Panc1 (cell line): ENCODE measurements at regions not wholly inside any gene's neighbourhood (a gene's known extent, or its start where the extent isn't known, plus 50 kb on each side); places are given as distances from the start of the nearest gene placed in this dataset.

Source experiments
- ATAC-seq: fragments of 200-7000 bp; cut with Tn5 transposase; 2 replicates; pipeline ENCODE4 v1.9.1; 2020; ENCODE audit warnings: mild to moderate bottlenecking, moderate library complexity
- BruUV-seq: library from RNA; stranded (reverse); fragments of 400-500 nt; replicated peaks from 2 replicates; lab custom pipeline; 2021; lab: Mats Ljungman, UMichigan
- CTCF ChIA-PET: fragments of 300-600 bp; sonication (Branson Sonifier 250); formaldehyde crosslinking; loops from one replicate; lab custom pipeline; 2022; ENCODE audit warnings: antibody characterized with exemption; lab: Charles Lee
- POLR2A ChIA-PET: fragments of 300-600 bp; sonication (Branson Sonifier 250); formaldehyde crosslinking; loops from one replicate; lab custom pipeline; 2022; ENCODE audit warnings: antibody characterized with exemption; lab: Charles Lee
- DNase-seq: peaks from one replicate; pipeline ENCODE4 v3.0.0-alpha.2; 2010; ENCODE audit warnings: low read depth, low spot score
- H3K27ac ChIP-seq: 2 replicates; pipeline ENCODE4 v1.5.1; 2011; ENCODE audit warnings: mild to moderate bottlenecking, low read length, inconsistent platforms
- H3K27me3 ChIP-seq: fragments of 200-500 bp; sonication (Bioruptor generic); 2 replicates; pipeline ENCODE4 v1.6.0; 2014; ENCODE audit warnings: low read length, inconsistent platforms; ENCODE audit not compliant: control insufficient read depth, insufficient read depth
- H3K36me3 ChIP-seq: fragments of 200-500 bp; sonication (Bioruptor generic); 2 replicates; pipeline ENCODE4 v1.5.1; 2014; ENCODE audit warnings: inconsistent platforms, mild to moderate bottlenecking, low read length, moderate library complexity; ENCODE audit not compliant: control insufficient read depth, insufficient read depth
- H3K4me1 ChIP-seq: 2 replicates; pipeline ENCODE4 v1.5.1; 2011; ENCODE audit warnings: inconsistent platforms, mild to moderate bottlenecking, low read length, moderate library complexity; ENCODE audit not compliant: control insufficient read depth, insufficient read depth
- H3K4me3 ChIP-seq, 2 experiments: 2 replicates each; pipeline ENCODE4 v1.5.1; 2011 to 2012; ENCODE audit warnings: low read depth in 2 of 2, low read length in 2 of 2, mild to moderate bottlenecking in 2 of 2, inconsistent platforms in 1 of 2, moderate library complexity in 1 of 2
- H3K9me3 ChIP-seq: fragments of 200-500 bp; sonication (Bioruptor generic); 2 replicates; pipeline ENCODE4 v1.5.1; 2014; ENCODE audit warnings: low read depth, mild to moderate bottlenecking, inconsistent platforms, low read length, moderate library complexity; ENCODE audit not compliant: control insufficient read depth, insufficient read depth
- CTCF ChIP-seq: fragments of 450-650 bp; IDR thresholded peaks from 2 replicates; pipeline ENCODE4 v1.5.1; 2017; ENCODE audit warnings: mild to moderate bottlenecking
- POLR2AphosphoS5 ChIP-seq: IDR thresholded peaks from 2 replicates; pipeline ENCODE4 v1.6.1; 2012; ENCODE audit warnings: mild to moderate bottlenecking, low read depth, low read length, moderate library complexity
- SIN3A ChIP-seq: IDR thresholded peaks from 2 replicates; pipeline ENCODE4 v1.6.1; 2012; ENCODE audit warnings: low read depth, mild to moderate bottlenecking, low read length, moderate library complexity, borderline replicate concordance; ENCODE audit not compliant: insufficient read depth
- TCF7L2 ChIP-seq: IDR thresholded peaks from 2 replicates; pipeline ENCODE4 v1.6.1; 2011; ENCODE audit warnings: mild to moderate bottlenecking, low read depth, low read length, inconsistent platforms
- in situ Hi-C: cut with HindIII; loops from 2 replicates; pipeline ENCODE4 v1.10.0; 2016; ENCODE audit warnings: low sequenced_read_pairs, low pct_unique_long_range_greater_than_20kb
- intact Hi-C: fragments of 100-400 bp; cut with micrococcal nuclease; formaldehyde crosslinking; loops from one replicate; pipeline ENCODE4 v1.10.0; 2022; ENCODE audit not compliant: unreplicated experiment
- TF ChIP-seq, protein P1 (sequence below), 2 experiments: IDR thresholded peaks; 2 replicates each; pipeline ENCODE4 v1.6.1; 2011 to 2012; ENCODE audit warnings: low read depth in 2 of 2, control low read depth in 1 of 2, low read length in 1 of 2, mild to moderate bottlenecking in 1 of 2, moderate library complexity in 1 of 2; ENCODE audit not compliant: insufficient read depth in 1 of 2

GRCh38 chr15:94615688-94616087, 384.3 kb downstream of the MCTP2 start:
- in situ Hi-C loops (no loop called here), intact Hi-C loops (no loop called here)
- DNase-seq = no peak
- no peaks in the 10 kb centered on the region for H3K4me1 ChIP-seq
- H3K27ac ChIP-seq = no peak overlapping the region
- TF ChIP-seq TCF7L2 = no peak
- no peak for TF ChIP-seq SIN3A
- TF ChIP-seq, protein P1, sequence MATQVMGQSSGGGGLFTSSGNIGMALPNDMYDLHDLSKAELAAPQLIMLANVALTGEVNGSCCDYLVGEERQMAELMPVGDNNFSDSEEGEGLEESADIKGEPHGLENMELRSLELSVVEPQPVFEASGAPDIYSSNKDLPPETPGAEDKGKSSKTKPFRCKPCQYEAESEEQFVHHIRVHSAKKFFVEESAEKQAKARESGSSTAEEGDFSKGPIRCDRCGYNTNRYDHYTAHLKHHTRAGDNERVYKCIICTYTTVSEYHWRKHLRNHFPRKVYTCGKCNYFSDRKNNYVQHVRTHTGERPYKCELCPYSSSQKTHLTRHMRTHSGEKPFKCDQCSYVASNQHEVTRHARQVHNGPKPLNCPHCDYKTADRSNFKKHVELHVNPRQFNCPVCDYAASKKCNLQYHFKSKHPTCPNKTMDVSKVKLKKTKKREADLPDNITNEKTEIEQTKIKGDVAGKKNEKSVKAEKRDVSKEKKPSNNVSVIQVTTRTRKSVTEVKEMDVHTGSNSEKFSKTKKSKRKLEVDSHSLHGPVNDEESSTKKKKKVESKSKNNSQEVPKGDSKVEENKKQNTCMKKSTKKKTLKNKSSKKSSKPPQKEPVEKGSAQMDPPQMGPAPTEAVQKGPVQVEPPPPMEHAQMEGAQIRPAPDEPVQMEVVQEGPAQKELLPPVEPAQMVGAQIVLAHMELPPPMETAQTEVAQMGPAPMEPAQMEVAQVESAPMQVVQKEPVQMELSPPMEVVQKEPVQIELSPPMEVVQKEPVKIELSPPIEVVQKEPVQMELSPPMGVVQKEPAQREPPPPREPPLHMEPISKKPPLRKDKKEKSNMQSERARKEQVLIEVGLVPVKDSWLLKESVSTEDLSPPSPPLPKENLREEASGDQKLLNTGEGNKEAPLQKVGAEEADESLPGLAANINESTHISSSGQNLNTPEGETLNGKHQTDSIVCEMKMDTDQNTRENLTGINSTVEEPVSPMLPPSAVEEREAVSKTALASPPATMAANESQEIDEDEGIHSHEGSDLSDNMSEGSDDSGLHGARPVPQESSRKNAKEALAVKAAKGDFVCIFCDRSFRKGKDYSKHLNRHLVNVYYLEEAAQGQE (IDR thresholded peaks at IDR 0.05; ENCODE audit: insufficient read depth in 1 of 2, low read depth in 2 of 2, low read length in 1 of 2) = no peak
- no peak for TF ChIP-seq CTCF
- no peak for TF ChIP-seq POLR2AphosphoS5
- H3K36me3 ChIP-seq = no peaks in the 10 kb centered on the region
- no peaks in the 10 kb centered on the region for H3K27me3 ChIP-seq
- H3K9me3 ChIP-seq = no peaks in the 10 kb centered on the region
- CTCF ChIA-PET = no interaction called here
- ATAC-seq = no peak
- H3K4me3 ChIP-seq = no peak overlapping the region
- POLR2A ChIA-PET = no interaction called here
- no TSS peak for BruUV-seq

DNA sequence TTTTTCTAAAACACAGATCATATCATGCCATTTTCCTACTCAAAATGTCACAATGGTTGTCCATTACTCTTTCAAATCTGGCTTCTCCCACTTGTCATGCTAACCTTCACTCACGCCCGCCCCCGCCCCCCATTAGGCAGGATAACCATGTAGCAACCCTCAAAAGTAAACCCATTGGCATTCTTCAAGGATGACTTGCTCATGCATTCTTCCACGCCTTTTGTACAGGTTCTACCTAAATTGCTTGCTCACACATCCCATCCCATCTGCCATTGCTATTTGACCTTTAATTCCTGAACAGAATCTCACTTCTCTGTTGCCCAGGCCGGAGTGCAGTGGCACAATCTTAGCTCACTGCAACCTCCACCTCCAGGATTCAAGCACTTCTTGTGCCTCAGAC, 389.3 kb downstream of the MCTP2 start:
- no peaks in the 10 kb centered on the region for H3K36me3 ChIP-seq
- intact Hi-C loops (no loop called here), in situ Hi-C loops (no loop called here)
- no peak overlapping the region for H3K4me3 ChIP-seq
- POLR2A ChIA-PET = no interaction called here
- no TSS peak for BruUV-seq
- H3K9me3 ChIP-seq = no peaks in the 10 kb centered on the region
- no peaks in the 10 kb centered on the region for H3K27me3 ChIP-seq
- DNase-seq = no peak
- CTCF ChIA-PET = no interaction called here
- ATAC-seq = no peak
- no peak overlapping the region for H3K27ac ChIP-seq
- no peaks in the 10 kb centered on the region for H3K4me1 ChIP-seq
- no peak for TF ChIP-seq TCF7L2
- TF ChIP-seq, protein P1 (IDR thresholded peaks at IDR 0.05; ENCODE audit: insufficient read depth in 1 of 2, low read depth in 2 of 2, low read length in 1 of 2) = no peak
- no peak for TF ChIP-seq CTCF
- TF ChIP-seq POLR2AphosphoS5 = no peak
- no peak for TF ChIP-seq SIN3A
